Gastrocnemius medialis (tissue), 4 donors: ENCODE measurements at regions not wholly inside any gene's neighbourhood (a gene's known extent, or its start where the extent isn't known, plus 50 kb on each side); places are given as distances from the start of the nearest gene placed in this dataset.

Source experiments
- ATAC-seq, 2 donors: fragments of 150-250 bp; one replicate each; pipeline ENCODE4 v1.9.1; 2016
- DNase-seq, 2 donors: peaks; one replicate each; pipeline ENCODE4 v3.0.0-alpha.2; 2019
- H3K27ac ChIP-seq, 4 donors: fragments of 200-600 bp; sonication (generic); 1 replicate in 1 of 4; 2 replicates in 3 of 4; pipeline ENCODE4 v1.5.1; 2016 to 2018; ENCODE audit warnings: mild to moderate bottlenecking in 2 of 4, moderate library complexity in 1 of 4
- H3K27me3 ChIP-seq, 3 donors: fragments of 200-600 bp; sonication (generic) in 2 of 3; 1 replicate in 1 of 3; 2 replicates in 2 of 3; pipeline versions ENCODE4 v1.5.1 to v1.6.0; 2016 to 2019; ENCODE audit warnings: mild to moderate bottlenecking in 1 of 3, moderate library complexity in 1 of 3
- H3K36me3 ChIP-seq, 2 donors: fragments of 200-600 bp; sonication (generic) in 1 of 2; one replicate each; pipeline ENCODE4 v1.5.1; 2017 to 2018
- H3K4me1 ChIP-seq, 2 donors: fragments of 200-600 bp; sonication (generic) in 1 of 2; one replicate each; pipeline ENCODE4 v1.5.1; 2016 to 2017; ENCODE audit warnings: mild to moderate bottlenecking in 2 of 2
- H3K4me3 ChIP-seq, 4 donors: fragments of 200-600 bp; sonication (generic) in 3 of 4; 1 replicate in 1 of 4; 2 replicates in 3 of 4; pipeline ENCODE4 v1.5.1; 2016 to 2019; ENCODE audit warnings: mild to moderate bottlenecking in 2 of 4
- H3K9me3 ChIP-seq, 3 donors: fragments of 200-600 bp; sonication (generic) in 2 of 3; 1 replicate in 1 of 3; 2 replicates in 2 of 3; pipeline ENCODE4 v1.5.1; 2016 to 2019
- POLR2A ChIP-seq, 2 donors: fragments of 450-650 bp; IDR thresholded peaks; one replicate each; pipeline ENCODE4 v1.6.1; 2017; ENCODE audit warnings: antibody characterized with exemption in 2 of 2, mild to moderate bottlenecking in 2 of 2, moderate library complexity in 2 of 2
- in situ Hi-C, 4 donors: fragments of 200-750 bp; cut with MboI; loops; one replicate each; pipeline versions ENCODE4 v1.15.0 to v1.8.0; 2017; ENCODE audit warnings: low sequenced_read_pairs in 4 of 4
- intact Hi-C: fragments of 100-400 bp; cut with DNase I; formaldehyde crosslinking; loops from one replicate; pipeline ENCODE4 v1.15.1; 2023; ENCODE audit warnings: low total_unique reads
- TF ChIP-seq, protein P1 (sequence below), 5 experiments: fragments of 450-650 bp in 3 of 5; fragments of 200-600 bp in 2 of 5; sonication (generic) in 2 of 5; IDR thresholded peaks in 4 of 5; conservative IDR thresholded peaks in 1 of 5; 1 replicate in 4 of 5; 2 replicates in 1 of 5; pipeline ENCODE4 v1.5.1; 2016 to 2019; ENCODE audit warnings: antibody characterized with exemption in 5 of 5, mild to moderate bottlenecking in 3 of 5, moderate library complexity in 3 of 5

GRCh38 chr5:176175101-176175852, 62.9 kb upstream of the SIMC1 start:
- Histone ChIP-seq H3K4me3 (no peak overlapping the region), H3K36me3 (no peaks in the 10 kb centered on the region), H3K27me3 (peaks cover 11 to 23% (median 17%) of the 10 kb centered on the region in 3 donors), H3K9me3 (no peaks in the 10 kb centered on the region), H3K27ac (no peak overlapping the region), H3K4me1 (no peaks in the 10 kb centered on the region)
- ATAC-seq (no peak), DNase-seq (no peak)
- in situ Hi-C loops = no loop called here
- no peak for TF ChIP-seq POLR2A (IDR thresholded peaks at IDR 0.05)
- TF ChIP-seq, protein P1, sequence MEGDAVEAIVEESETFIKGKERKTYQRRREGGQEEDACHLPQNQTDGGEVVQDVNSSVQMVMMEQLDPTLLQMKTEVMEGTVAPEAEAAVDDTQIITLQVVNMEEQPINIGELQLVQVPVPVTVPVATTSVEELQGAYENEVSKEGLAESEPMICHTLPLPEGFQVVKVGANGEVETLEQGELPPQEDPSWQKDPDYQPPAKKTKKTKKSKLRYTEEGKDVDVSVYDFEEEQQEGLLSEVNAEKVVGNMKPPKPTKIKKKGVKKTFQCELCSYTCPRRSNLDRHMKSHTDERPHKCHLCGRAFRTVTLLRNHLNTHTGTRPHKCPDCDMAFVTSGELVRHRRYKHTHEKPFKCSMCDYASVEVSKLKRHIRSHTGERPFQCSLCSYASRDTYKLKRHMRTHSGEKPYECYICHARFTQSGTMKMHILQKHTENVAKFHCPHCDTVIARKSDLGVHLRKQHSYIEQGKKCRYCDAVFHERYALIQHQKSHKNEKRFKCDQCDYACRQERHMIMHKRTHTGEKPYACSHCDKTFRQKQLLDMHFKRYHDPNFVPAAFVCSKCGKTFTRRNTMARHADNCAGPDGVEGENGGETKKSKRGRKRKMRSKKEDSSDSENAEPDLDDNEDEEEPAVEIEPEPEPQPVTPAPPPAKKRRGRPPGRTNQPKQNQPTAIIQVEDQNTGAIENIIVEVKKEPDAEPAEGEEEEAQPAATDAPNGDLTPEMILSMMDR (IDR thresholded peaks at IDR 0.05 in 4 of 5, conservative IDR thresholded peaks at IDR 0.05 in 1 of 5) = no peak
- intact Hi-C loops = no loop called here

GRCh38 chr5:176176231-176176630, 62.0 kb upstream of the SIMC1 start:
- H3K4me1 ChIP-seq = no peaks in the 10 kb centered on the region
- no peaks in the 10 kb centered on the region for H3K36me3 ChIP-seq
- intact Hi-C loops (no loop called here), in situ Hi-C loops (no loop called here)
- H3K9me3 ChIP-seq = no peaks in the 10 kb centered on the region
- DNase-seq = no peak
- TF ChIP-seq POLR2A (IDR thresholded peaks at IDR 0.05) = no peak
- TF ChIP-seq, protein P1 (IDR thresholded peaks at IDR 0.05 in 4 of 5, conservative IDR thresholded peaks at IDR 0.05 in 1 of 5) = no peak
- no peak for ATAC-seq
- no peak overlapping the region for H3K27ac ChIP-seq
- peaks cover 16 to 23% (median 17%) of the 10 kb centered on the region in 3 donors for H3K27me3 ChIP-seq
- no peak overlapping the region for H3K4me3 ChIP-seq

DNA sequence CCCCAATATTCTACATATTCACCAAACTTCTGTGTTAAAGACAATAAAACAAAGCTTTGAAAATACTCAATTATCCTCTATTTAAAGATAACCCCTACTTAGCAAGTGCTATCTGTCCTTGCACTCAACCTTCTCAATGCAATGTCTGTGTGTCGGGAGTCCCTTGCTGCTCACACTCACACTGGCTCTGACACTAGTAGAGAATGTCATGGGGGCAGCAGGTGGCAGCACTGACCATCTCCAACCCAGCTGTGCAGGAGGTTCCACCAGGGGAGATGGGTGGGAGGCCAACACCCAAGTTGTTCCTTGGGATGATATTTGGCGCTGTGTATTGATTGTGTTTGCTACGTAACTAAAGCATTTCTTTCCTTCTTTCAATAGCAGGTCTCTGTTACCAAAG, 59.4 kb upstream of the SIMC1 start:
- TF ChIP-seq, protein P1 (IDR thresholded peaks at IDR 0.05 in 4 of 5, conservative IDR thresholded peaks at IDR 0.05 in 1 of 5) = no peak
- TF ChIP-seq POLR2A (IDR thresholded peaks at IDR 0.05) = no peak
- Histone ChIP-seq H3K27ac (no peak overlapping the region), H3K4me1 (no peaks in the 10 kb centered on the region), H3K4me3 (no peak overlapping the region), H3K36me3 (no peaks in the 10 kb centered on the region), H3K27me3 (peaks cover 17 to 23% (median 23%) of the 10 kb centered on the region in 3 donors), H3K9me3 (no peaks in the 10 kb centered on the region)
- in situ Hi-C loops (no loop called here), intact Hi-C loops (no loop called here)
- DNase-seq (no peak), ATAC-seq (no peak)

GRCh38 chr5:176180339-176180738, 57.9 kb upstream of the SIMC1 start:
- no peaks in the 10 kb centered on the region for H3K4me1 ChIP-seq
- DNase-seq = no peak
- in situ Hi-C loops = no loop called here

More at GRCh38 chr5:176180339-176180738, 57.9 kb upstream of the SIMC1 start:
- no peak overlapping the region for H3K4me3 ChIP-seq
- peaks cover 17 to 23% (median 23%) of the 10 kb centered on the region in 3 donors for H3K27me3 ChIP-seq
- H3K9me3 ChIP-seq = no peaks in the 10 kb centered on the region
- TF ChIP-seq, protein P1 (IDR thresholded peaks at IDR 0.05 in 4 of 5, conservative IDR thresholded peaks at IDR 0.05 in 1 of 5) = no peak
- TF ChIP-seq POLR2A (IDR thresholded peaks at IDR 0.05) = no peak
- no peaks in the 10 kb centered on the region for H3K36me3 ChIP-seq
- intact Hi-C loops = no loop called here
- ATAC-seq = no peak
- H3K27ac ChIP-seq = no peak overlapping the region
